ENCODE measurements at regions not wholly inside any gene's neighbourhood (a gene's known extent, or its start where the extent isn't known, plus 50 kb on each side); places are given as distances from the start of the nearest gene placed in this dataset.
"Not testable (repeated sequence)": the region's sequence is repeated elsewhere in the genome, so short reads cannot be mapped to it uniquely, and the experiment has no call there.

- H2BK15ac ChIP-seq (ENCODE audit: low read length); H3K18ac ChIP-seq (ENCODE audit: extremely low read depth, low read length); H3K4me3 ChIP-seq (ENCODE audit: extremely low read depth in 1 of 4, insufficient read depth in 2 of 4, low read depth in 3 of 4, low read length in 4 of 4); H3K79me2 ChIP-seq (ENCODE audit: control insufficient read depth in 1 of 2, insufficient read depth in 2 of 2, low read length in 2 of 2); H4K20me1 ChIP-seq (replicated peaks in 1 of 2; ENCODE audit: control insufficient read depth in 1 of 2, insufficient read depth in 2 of 2, low read length in 2 of 2); H3K56ac ChIP-seq (replicated peaks; ENCODE audit: insufficient read length, low read depth, low read length); H2AFZ ChIP-seq (ENCODE audit: low read length); H4K8ac ChIP-seq (ENCODE audit: extremely low read depth, insufficient read depth, low read length); H3K27ac ChIP-seq (ENCODE audit: low read depth, low read length); H3K4me1 ChIP-seq (replicated peaks in 1 of 4; ENCODE audit: control insufficient read depth in 3 of 4, insufficient read depth in 4 of 4, low read length in 3 of 4); H3K4me2 ChIP-seq (ENCODE audit: insufficient read depth in 1 of 2, low read depth in 2 of 2, low read length in 2 of 2); H3K23me2 ChIP-seq (ENCODE audit: low read depth, low read length); H4K91ac ChIP-seq (replicated peaks; ENCODE audit: insufficient read length, low read length); H3K36me3 ChIP-seq (ENCODE audit: control insufficient read depth in 2 of 4, insufficient read depth in 4 of 4, low read length in 3 of 4); H3K23ac ChIP-seq (ENCODE audit: insufficient read length); H3K79me1 ChIP-seq (ENCODE audit: low read depth, low read length); H2BK12ac ChIP-seq (ENCODE audit: low read depth, low read length); H3K9me3 ChIP-seq (ENCODE audit: insufficient read depth in 2 of 2, low read depth in 1 of 2, low read length in 1 of 2); H2BK120ac ChIP-seq (replicated peaks; ENCODE audit: low read depth, low read length); H4K5ac ChIP-seq (ENCODE audit: insufficient read length, low read depth, low read length); H3K14ac ChIP-seq (ENCODE audit: insufficient read length); H3K4ac ChIP-seq (replicated peaks; ENCODE audit: insufficient read length, low read depth, low read length); H2BK20ac ChIP-seq (ENCODE audit: low read length); POLR2A ChIA-PET (ENCODE audit: partially characterized antibody); DNase-seq (ENCODE audit: low read depth in 1 of 2, low spot score in 2 of 2); CTCF ChIA-PET (ENCODE audit: partially characterized antibody); H2AK5ac ChIP-seq (ENCODE audit: low read depth, low read length); H2BK5ac ChIP-seq (ENCODE audit: low read depth, low read length); H3K27me3 ChIP-seq (replicated peaks in 1 of 4; ENCODE audit: control insufficient read depth in 3 of 4, extremely low read depth in 1 of 4, insufficient read depth in 3 of 4, low read length in 3 of 4); H3K9ac ChIP-seq (replicated peaks in 1 of 4; ENCODE audit: extremely low read depth in 1 of 4, low read depth in 3 of 4, low read length in 3 of 4): not testable (repeated sequence)
- 80% methylated on average over 4 of the region's 6 CpGs; no CpG with 5 or more reads in 1 of the 2 experiments for WGBS, 2 experiments (ENCODE audit: extremely low coverage in 1 of 2, insufficient coverage in 1 of 2, insufficient read length in 1 of 2, insufficient replicate concordance in 2 of 2, low coverage in 1 of 2, low lambda C conversion rate in 2 of 2, missing lambda C conversion rate in 1 of 2)
- FAIRE-seq = peak; percentile 58
Measured at GRCh38 chrX:92830083-92830482, 843.3 kb downstream of the NAP1L3 start.

GRCh38 chrX:92821580-92822152, 851.7 kb downstream of the NAP1L3 start:
- H3K27me3 ChIP-seq (replicated peaks in 1 of 4; ENCODE audit: control insufficient read depth in 3 of 4, extremely low read depth in 1 of 4, insufficient read depth in 3 of 4, low read length in 3 of 4); H3K56ac ChIP-seq (replicated peaks; ENCODE audit: insufficient read length, low read depth, low read length); H3K4me2 ChIP-seq (ENCODE audit: insufficient read depth in 1 of 2, low read depth in 2 of 2, low read length in 2 of 2); H2AFZ ChIP-seq (ENCODE audit: low read length); H2AK5ac ChIP-seq (ENCODE audit: low read depth, low read length); DNase-seq (ENCODE audit: low read depth in 1 of 2, low spot score in 2 of 2); H3K4ac ChIP-seq (replicated peaks; ENCODE audit: insufficient read length, low read depth, low read length); H3K18ac ChIP-seq (ENCODE audit: extremely low read depth, low read length); H3K14ac ChIP-seq (ENCODE audit: insufficient read length); POLR2A ChIA-PET (ENCODE audit: partially characterized antibody); H2BK15ac ChIP-seq (ENCODE audit: low read length); H3K4me3 ChIP-seq (ENCODE audit: extremely low read depth in 1 of 4, insufficient read depth in 2 of 4, low read depth in 3 of 4, low read length in 4 of 4); H4K5ac ChIP-seq (ENCODE audit: insufficient read length, low read depth, low read length); H3K9me3 ChIP-seq (ENCODE audit: insufficient read depth in 2 of 2, low read depth in 1 of 2, low read length in 1 of 2); H2BK12ac ChIP-seq (ENCODE audit: low read depth, low read length); H4K91ac ChIP-seq (replicated peaks; ENCODE audit: insufficient read length, low read length); H2BK5ac ChIP-seq (ENCODE audit: low read depth, low read length); H3K27ac ChIP-seq (ENCODE audit: low read depth, low read length); H3K4me1 ChIP-seq (replicated peaks in 1 of 4; ENCODE audit: control insufficient read depth in 3 of 4, insufficient read depth in 4 of 4, low read length in 3 of 4); H3K23me2 ChIP-seq (ENCODE audit: low read depth, low read length); H3K36me3 ChIP-seq (ENCODE audit: control insufficient read depth in 2 of 4, insufficient read depth in 4 of 4, low read length in 3 of 4); H3K79me1 ChIP-seq (ENCODE audit: low read depth, low read length); H3K79me2 ChIP-seq (ENCODE audit: control insufficient read depth in 1 of 2, insufficient read depth in 2 of 2, low read length in 2 of 2); H2BK120ac ChIP-seq (replicated peaks; ENCODE audit: low read depth, low read length); H4K8ac ChIP-seq (ENCODE audit: extremely low read depth, insufficient read depth, low read length); H4K20me1 ChIP-seq (replicated peaks in 1 of 2; ENCODE audit: control insufficient read depth in 1 of 2, insufficient read depth in 2 of 2, low read length in 2 of 2); FAIRE-seq; H3K23ac ChIP-seq (ENCODE audit: insufficient read length); H2BK20ac ChIP-seq (ENCODE audit: low read length); CTCF ChIA-PET (ENCODE audit: partially characterized antibody); H3K9ac ChIP-seq (replicated peaks in 1 of 4; ENCODE audit: extremely low read depth in 1 of 4, low read depth in 3 of 4, low read length in 3 of 4): not testable (repeated sequence)
- 92% methylated on average over 2 of the region's 30 CpGs; no CpG with 5 or more reads in 1 of the 2 experiments for WGBS, 2 experiments (ENCODE audit: extremely low coverage in 1 of 2, insufficient coverage in 1 of 2, insufficient read length in 1 of 2, insufficient replicate concordance in 2 of 2, low coverage in 1 of 2, low lambda C conversion rate in 2 of 2, missing lambda C conversion rate in 1 of 2)
